Endothelial cell (in vitro differentiated cells): ENCODE measurements at regions not wholly inside any gene's neighbourhood (a gene's known extent, or its start where the extent isn't known, plus 50 kb on each side); places are given as distances from the start of the nearest gene placed in this dataset.

ENCODE experiments used
- DNase-seq: peaks from one replicate; pipeline ENCODE4 v3.0.0; 2021; ENCODE audit warnings: low spot score
- H3K27ac Mint-ChIP-seq: one replicate; pipeline ENCODE4 v1.8.0; 2021; ENCODE audit warnings: mixed read lengths, inconsistent platforms; ENCODE audit not compliant: unreplicated experiment
- H3K27me3 Mint-ChIP-seq: one replicate; pipeline ENCODE4 v1.8.0; 2021; ENCODE audit warnings: mild to moderate bottlenecking, moderate library complexity, mixed read lengths, inconsistent platforms; ENCODE audit not compliant: unreplicated experiment
- H3K36me3 Mint-ChIP-seq: one replicate; pipeline ENCODE4 v1.8.0; 2021; ENCODE audit warnings: mild to moderate bottlenecking, low read depth, mixed read lengths, inconsistent platforms; ENCODE audit not compliant: unreplicated experiment
- H3K4me1 Mint-ChIP-seq: one replicate; pipeline ENCODE4 v1.8.0; 2021; ENCODE audit warnings: mild to moderate bottlenecking, mixed read lengths, inconsistent platforms; ENCODE audit not compliant: unreplicated experiment
- H3K4me3 Mint-ChIP-seq: one replicate; pipeline ENCODE4 v1.8.0; 2021; ENCODE audit warnings: mild to moderate bottlenecking, mixed read lengths, inconsistent platforms; ENCODE audit not compliant: unreplicated experiment
- H3K9me3 Mint-ChIP-seq: one replicate; pipeline ENCODE4 v1.8.0; 2021; ENCODE audit warnings: mixed read lengths, inconsistent platforms; ENCODE audit not compliant: unreplicated experiment
- CTCF ChIP-seq: fragments of 200-600 bp; sonication (generic); IDR thresholded peaks from one replicate; pipeline ENCODE4 v1.5.0; 2021; ENCODE audit warnings: antibody characterized with exemption; ENCODE audit not compliant: unreplicated experiment

GRCh38 chr14:83462759-83463158 is 1929.1 kb upstream of the SEL1L start:
- H3K4me1 Mint-ChIP-seq: peaks cover 2% of the 10 kb centered on the region
- TF ChIP-seq CTCF: no peak
- H3K27ac Mint-ChIP-seq: no peak overlapping the region
- no peaks in the 10 kb centered on the region for H3K27me3 Mint-ChIP-seq
- H3K9me3 Mint-ChIP-seq: no peaks in the 10 kb centered on the region
- H3K36me3 Mint-ChIP-seq: no peaks in the 10 kb centered on the region
- DNase-seq: no peak
- H3K4me3 Mint-ChIP-seq: no peak overlapping the region

- peaks cover 5% of the 10 kb centered on the region for H3K4me1 Mint-ChIP-seq
- H3K9me3 Mint-ChIP-seq: no peaks in the 10 kb centered on the region
- no peak overlapping the region for H3K4me3 Mint-ChIP-seq
- no peaks in the 10 kb centered on the region for H3K36me3 Mint-ChIP-seq
- TF ChIP-seq CTCF: peak; percentile 86
- H3K27ac Mint-ChIP-seq: no peak overlapping the region
- peak; percentile 70 for DNase-seq
- H3K27me3 Mint-ChIP-seq: no peaks in the 10 kb centered on the region
Measured at GRCh38 chr14:83463500-83464098, 1929.9 kb upstream of the SEL1L start.

- no peak overlapping the region for H3K27ac Mint-ChIP-seq
- H3K36me3 Mint-ChIP-seq: no peaks in the 10 kb centered on the region
- no peaks in the 10 kb centered on the region for H3K9me3 Mint-ChIP-seq
- H3K4me1 Mint-ChIP-seq: peaks cover 5% of the 10 kb centered on the region
- H3K27me3 Mint-ChIP-seq: no peaks in the 10 kb centered on the region
- no peak overlapping the region for H3K4me3 Mint-ChIP-seq
- TF ChIP-seq CTCF: no peak
- DNase-seq: no peak
Measured at GRCh38 chr14:83467811-83468210, 1934.2 kb upstream of the SEL1L start.

- no peak for DNase-seq
- H3K4me1 Mint-ChIP-seq: peaks cover 5% of the 10 kb centered on the region
- no peak for TF ChIP-seq CTCF
- no peaks in the 10 kb centered on the region for H3K36me3 Mint-ChIP-seq
- H3K9me3 Mint-ChIP-seq: no peaks in the 10 kb centered on the region
- H3K27ac Mint-ChIP-seq: no peak overlapping the region
- no peaks in the 10 kb centered on the region for H3K27me3 Mint-ChIP-seq
- no peak overlapping the region for H3K4me3 Mint-ChIP-seq
Measured at GRCh38 chr14:83470466-83470865, 1936.8 kb upstream of the SEL1L start.

GRCh38 chr14:83470959-83471695 is 1937.5 kb upstream of the SEL1L start:
- Mint-ChIP-seq H3K27ac (no peak overlapping the region), H3K4me1 (peaks cover 5% of the 10 kb centered on the region), H3K36me3 (no peaks in the 10 kb centered on the region), H3K9me3 (no peaks in the 10 kb centered on the region), H3K4me3 (no peak overlapping the region), H3K27me3 (no peaks in the 10 kb centered on the region)
- no peak for DNase-seq
- no peak for TF ChIP-seq CTCF
